Epithelial cell of prostate (primary cell): ENCODE measurements at regions not wholly inside any gene's neighbourhood (a gene's known extent, or its start where the extent isn't known, plus 50 kb on each side); places are given as distances from the start of the nearest gene placed in this dataset.

Experiments
- DNase-seq: peaks from one replicate; pipeline ENCODE4 v3.0.0-alpha.2; 2011; ENCODE audit warnings: low read depth, low spot score
- H3K27ac ChIP-seq: fragments of 450-650 bp; 2 replicates; pipeline ENCODE4 v1.5.1; 2017; ENCODE audit warnings: mild to moderate bottlenecking

GRCh38 chr9:103721056-103721455, 373.1 kb upstream of the SMC2 start:
- no peak overlapping the region for H3K27ac ChIP-seq
- no peak for DNase-seq

- DNase-seq: no peak
- no peak overlapping the region for H3K27ac ChIP-seq
These were observed 363.2 kb upstream of the SMC2 start for GRCh38 chr9:103730866-103731265.

DNA sequence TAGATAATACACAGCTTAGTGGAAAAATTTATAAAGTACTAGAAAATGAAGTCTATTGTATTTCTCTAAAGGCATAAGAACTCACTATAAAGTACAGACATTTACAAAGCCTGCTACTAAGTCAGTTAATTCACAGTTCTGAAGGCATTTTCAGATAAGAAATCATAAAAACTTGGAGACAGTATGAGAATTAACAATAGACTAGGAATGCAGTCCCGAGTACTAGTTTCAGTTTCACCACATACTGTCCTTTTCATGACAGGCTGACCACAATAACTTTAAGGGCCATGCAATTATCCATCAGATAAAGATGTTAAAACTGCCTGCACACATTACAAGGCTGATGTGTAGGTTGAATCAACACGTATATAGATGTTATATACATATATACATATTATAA, 362.6 kb upstream of the SMC2 start:
- no peak overlapping the region for H3K27ac ChIP-seq
- no peak for DNase-seq

- DNase-seq: no peak
- H3K27ac ChIP-seq: no peak overlapping the region
These were observed 359.6 kb upstream of the SMC2 start for GRCh38 chr9:103734471-103734870.

- no peak overlapping the region for H3K27ac ChIP-seq
- DNase-seq: no peak
These were observed 338.7 kb upstream of the SMC2 start for GRCh38 chr9:103755441-103755840.

DNA sequence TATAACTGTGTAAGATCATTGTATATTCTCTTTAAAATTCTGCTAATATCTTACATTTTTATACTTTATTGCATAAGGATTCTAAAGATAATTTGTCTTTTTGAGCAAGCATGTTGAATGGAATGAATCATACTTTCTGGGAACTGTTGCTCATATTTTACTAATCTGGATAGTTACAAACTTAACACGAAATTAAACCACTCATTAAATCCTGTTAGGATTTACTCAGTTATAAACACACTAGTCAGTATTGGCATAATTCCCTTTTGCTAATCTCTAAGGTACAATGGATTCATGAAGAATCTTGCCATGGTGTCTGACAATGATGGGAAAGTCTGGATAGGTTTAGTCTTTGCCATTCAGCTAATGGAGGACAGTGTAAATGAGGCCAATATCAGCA, 338.1 kb upstream of the SMC2 start:
- no peak for DNase-seq
- H3K27ac ChIP-seq: no peak overlapping the region

DNA sequence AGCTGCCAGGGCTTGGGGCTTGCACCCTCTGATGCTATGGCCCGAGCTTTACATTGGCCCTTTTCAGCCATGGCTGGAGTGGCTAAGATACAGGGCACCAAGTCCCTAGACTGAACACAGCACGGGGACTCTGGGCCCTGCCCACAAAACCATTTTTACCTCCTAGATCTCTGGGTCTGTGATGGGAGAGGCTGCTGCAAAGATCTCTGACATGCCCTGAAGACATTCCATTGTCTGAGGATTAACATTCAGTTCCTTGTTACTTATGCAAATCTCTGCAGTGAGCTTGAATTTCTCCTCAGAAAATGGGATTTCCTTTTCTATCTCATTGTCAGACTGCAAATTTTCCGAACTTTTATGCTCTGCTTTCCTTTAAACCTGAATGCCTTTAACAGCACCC, 337.0 kb upstream of the SMC2 start:
- no peak overlapping the region for H3K27ac ChIP-seq
- no peak for DNase-seq

GRCh38 chr9:103761466-103761865, 332.6 kb upstream of the SMC2 start:
- DNase-seq: no peak
- H3K27ac ChIP-seq: no peak overlapping the region

GRCh38 chr9:103789686-103790085, 304.4 kb upstream of the SMC2 start:
- no peak overlapping the region for H3K27ac ChIP-seq
- DNase-seq: no peak

GRCh38 chr9:103798620-103799019, 295.5 kb upstream of the SMC2 start:
- peak; percentile 75 for DNase-seq
- H3K27ac ChIP-seq: no peak overlapping the region

DNA sequence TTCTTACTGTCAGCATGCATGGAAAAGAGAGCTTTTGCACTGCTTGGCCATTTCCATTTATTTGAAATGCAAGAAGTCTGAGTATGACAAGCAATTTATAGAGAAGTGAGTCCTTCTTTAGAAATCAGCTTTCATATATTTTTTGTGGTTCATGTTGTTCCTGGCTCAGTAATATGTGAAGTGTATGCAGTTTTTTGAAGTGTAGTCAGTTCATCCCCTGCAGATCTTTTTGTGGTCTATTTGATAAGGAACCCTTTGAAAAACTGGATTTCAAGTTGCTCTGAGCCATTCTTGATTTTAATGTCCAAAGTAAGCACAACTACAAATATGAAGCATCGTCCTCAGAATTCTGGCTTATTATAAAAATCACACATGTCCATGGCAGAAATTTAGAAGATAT, 294.1 kb upstream of the SMC2 start:
- no peak for DNase-seq
- no peak overlapping the region for H3K27ac ChIP-seq

DNA sequence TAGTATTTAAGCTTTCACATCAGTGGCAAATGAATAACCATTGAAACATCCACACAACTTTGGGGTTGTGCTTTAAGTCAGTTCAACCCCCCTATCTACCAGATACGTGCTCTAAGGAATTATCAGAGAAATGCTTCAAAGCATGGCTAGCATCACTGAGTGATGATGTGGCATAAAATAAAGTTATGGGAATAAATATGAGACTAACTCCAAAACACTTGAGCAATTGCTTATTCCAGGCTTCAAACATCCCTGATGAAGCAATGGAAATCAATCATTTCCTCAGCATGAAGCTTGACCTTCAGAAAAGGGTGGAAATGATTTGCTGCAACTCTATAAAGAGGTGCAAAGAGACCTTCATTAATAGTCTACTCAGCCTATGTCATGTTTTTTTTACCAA, 292.0 kb upstream of the SMC2 start:
- H3K27ac ChIP-seq: no peak overlapping the region
- DNase-seq: no peak

- no peak overlapping the region for H3K27ac ChIP-seq
- DNase-seq: no peak
These were observed 290.9 kb upstream of the SMC2 start for GRCh38 chr9:103803245-103803644.

DNA sequence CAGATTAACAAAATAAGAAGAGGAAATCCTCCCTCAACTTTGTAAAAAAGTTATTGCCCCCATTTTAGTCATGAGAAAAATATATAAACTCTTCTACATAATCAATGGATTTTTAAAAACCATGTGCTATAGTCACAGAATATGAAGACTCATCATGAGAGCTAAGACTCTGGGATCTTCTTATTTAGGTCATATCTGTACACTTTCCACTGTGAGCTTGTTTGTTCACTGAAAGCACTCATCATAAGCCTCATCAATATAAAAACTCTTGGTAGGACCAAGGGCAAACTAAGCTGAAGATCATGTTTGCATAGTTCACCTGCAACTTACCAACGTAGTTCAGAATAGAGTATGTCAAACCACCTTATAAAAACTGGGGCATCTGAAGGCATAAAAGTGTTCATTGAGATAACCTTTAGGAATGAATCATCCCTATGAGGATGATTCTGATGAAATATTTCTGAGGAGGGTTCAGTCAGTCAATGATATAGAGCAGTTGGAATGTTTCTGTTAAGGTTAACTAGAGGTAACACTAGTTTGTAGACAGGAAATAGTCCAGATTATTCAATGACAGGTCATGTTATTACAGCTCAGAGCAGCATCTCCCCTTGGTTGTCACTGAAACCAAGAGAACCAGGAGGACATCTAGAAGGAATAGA, 289.9 kb upstream of the SMC2 start:
- peak; percentile 40 for DNase-seq
- H3K27ac ChIP-seq: peak overlapping the region; percentile 16

- no peak overlapping the region for H3K27ac ChIP-seq
- no peak for DNase-seq
These were observed 284.4 kb upstream of the SMC2 start for GRCh38 chr9:103809745-103810144.

- no peak overlapping the region for H3K27ac ChIP-seq
- no peak for DNase-seq
These were observed 282.6 kb upstream of the SMC2 start for GRCh38 chr9:103811462-103811861.

- DNase-seq: no peak
- no peak overlapping the region for H3K27ac ChIP-seq
These were observed 278.0 kb upstream of the SMC2 start for GRCh38 chr9:103816146-103816545.

- DNase-seq: no peak
- no peak overlapping the region for H3K27ac ChIP-seq
These were observed 274.2 kb upstream of the SMC2 start for GRCh38 chr9:103819936-103820335.

DNA sequence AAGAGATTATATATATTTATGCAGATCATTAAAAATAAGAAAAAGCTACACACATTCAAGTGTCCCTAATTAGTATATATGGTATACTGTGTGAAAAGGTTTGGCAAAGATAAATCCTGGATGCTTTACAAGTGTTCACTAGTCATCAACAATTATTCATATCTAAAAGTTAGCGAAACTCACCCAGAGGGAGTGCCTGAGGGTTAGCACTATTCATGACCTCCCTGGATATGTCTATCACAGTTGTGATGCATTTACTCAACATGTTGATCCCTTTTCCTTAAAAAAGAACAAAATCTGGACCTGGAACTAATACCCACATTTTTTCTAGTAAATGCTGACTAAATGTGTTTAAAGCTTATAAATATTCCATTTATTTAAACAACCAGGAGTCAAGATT, 273.0 kb upstream of the SMC2 start:
- H3K27ac ChIP-seq: no peak overlapping the region
- no peak for DNase-seq

DNA sequence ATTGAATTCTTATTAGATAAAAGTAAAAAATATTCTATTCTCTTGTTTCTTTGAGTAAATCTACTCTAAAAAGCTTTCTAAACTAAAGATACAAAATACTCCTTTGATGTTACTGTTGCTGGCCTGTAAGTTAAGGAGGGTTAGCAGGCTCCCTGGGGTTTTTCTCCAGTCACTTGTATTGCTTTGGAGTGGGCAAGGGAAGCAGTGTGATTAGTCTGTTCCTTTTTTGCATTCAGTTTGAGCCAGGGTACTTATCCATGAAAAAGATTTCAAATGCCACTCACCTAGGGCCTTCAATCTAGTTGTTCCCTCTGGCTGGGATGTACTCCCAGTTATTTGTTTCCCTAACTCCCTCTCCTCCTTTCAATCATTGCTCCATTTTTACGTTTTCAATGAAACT, 256.2 kb upstream of the SMC2 start:
- no peak for DNase-seq
- no peak overlapping the region for H3K27ac ChIP-seq

DNA sequence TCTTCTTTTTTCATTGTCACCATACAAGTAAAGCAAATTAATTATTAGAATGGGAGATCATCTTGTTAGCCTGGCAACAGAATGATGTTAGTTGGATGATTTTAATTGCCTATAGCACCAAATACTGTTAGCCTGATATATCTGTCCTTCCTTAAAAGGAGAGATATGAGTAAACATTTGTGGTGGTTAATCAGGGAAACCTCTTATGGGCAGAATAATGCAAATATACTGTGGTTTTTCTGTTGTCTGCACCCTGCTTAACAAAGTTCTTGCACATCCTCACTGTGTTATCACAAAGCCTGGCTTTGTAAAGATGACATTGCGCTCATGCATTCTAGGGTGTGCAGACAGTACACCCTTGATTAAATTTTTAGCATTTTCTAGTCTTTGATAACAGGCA, 254.9 kb upstream of the SMC2 start:
- no peak for DNase-seq
- no peak overlapping the region for H3K27ac ChIP-seq

- no peak for DNase-seq
- H3K27ac ChIP-seq: no peak overlapping the region
These were observed 226.2 kb upstream of the SMC2 start for GRCh38 chr9:103867886-103868285.

DNA sequence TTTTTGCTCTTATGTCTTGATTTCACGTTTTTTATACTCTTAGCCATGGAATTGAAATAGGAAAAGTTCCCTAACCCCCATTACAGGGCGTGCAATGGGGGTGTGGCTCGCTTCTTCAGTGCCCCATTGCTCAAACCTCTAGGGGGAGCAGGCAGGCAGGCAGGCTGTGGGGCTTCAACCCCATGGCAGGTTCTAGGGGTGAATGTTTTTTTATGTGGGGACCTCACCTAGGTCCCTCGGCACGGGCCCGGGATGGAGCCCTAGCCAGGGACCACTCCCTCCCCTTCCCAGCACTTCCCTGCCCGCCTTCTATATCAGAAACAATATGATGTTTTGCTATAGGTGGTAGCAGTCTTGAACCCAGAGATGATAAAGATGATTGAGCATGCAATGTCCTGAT, 221.3 kb upstream of the SMC2 start:
- H3K27ac ChIP-seq: no peak overlapping the region
- DNase-seq: no peak
